ENCODE measurements at regions not wholly inside any gene's neighbourhood (a gene's known extent, or its start where the extent isn't known, plus 50 kb on each side); places are given as distances from the start of the nearest gene placed in this dataset.
"Not testable (repeated sequence)": the region's sequence is repeated elsewhere in the genome, so short reads cannot be mapped to it uniquely, and the experiment has no call there.

DNA sequence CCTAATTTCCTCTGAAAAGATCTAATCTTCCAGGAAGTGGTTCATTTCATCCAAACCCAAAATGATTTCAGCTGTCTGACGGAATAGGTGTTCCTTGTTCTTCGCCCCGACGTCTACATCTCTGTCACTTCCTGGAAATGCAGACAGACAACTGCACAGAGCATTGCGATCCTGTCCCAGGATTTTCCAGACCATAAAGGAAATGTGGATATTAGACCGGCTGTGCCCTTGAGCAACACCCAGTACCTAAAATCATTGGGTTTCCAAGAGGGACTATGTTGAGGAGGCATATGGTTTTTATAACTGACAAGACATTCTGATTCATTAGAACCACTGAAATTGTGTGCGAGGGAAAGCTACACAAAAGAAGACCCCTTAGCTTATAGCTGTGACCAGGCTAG lies 74.2 kb downstream of the MSX2 start:
- 0 to 89% (median 13%) methylated on average over 1 to 7 of the region's 7 CpGs; no CpG with 5 or more reads in 5 of the 10 experiments for WGBS, 10 experiments
- Histone ChIP-seq H3K27ac (no peak overlapping the region), H3K4me3 (no peak overlapping the region), H3K4me1 (replicated peaks in 1 of 2) (no peaks in the 10 kb centered on the region)
- in situ Hi-C loops (cut with MboI; ENCODE audit: low pct_unique_long_range_greater_than_20kb in 2 of 9, low sequenced_read_pairs in 9 of 9, unreplicated experiment in 9 of 9), result loop anchor here in 4 of 9 experiments (10.0 to 25.0 kb wide), 2 partner anchors 374 to 386 kb away; no protein-coding TSS in a partner anchor
- ATAC-seq (replicated peaks in 6 of 8), result peak in 1 of 8 experiments; percentile 55

DNA sequence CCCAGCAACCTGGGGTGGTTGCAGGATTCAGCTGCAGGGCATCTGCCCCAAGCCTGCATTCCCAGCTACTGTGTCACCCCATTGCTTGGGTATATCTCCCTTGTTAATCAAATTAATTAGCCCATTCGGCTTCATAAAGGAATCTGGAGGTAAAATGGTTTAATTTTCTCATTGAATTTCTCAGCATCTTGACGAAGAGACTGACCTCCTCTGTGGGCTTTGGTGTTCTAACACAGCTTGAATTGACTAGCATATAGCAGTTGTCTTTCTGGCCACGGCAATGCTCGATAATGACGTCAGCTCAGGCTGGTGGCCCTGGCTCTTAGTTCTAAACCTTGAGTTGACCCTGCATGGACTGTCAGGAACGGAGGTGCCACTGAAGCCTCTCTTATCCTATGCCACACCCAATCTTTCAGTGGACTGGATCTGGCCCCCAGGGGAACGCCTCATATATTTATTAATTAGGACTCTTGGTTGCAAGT lies 72.4 kb downstream of the MSX2 start:
- no peaks in the 10 kb centered on the region for H3K4me1 ChIP-seq (replicated peaks in 1 of 2)
- no peak for ATAC-seq (replicated peaks in 6 of 8)
- in situ Hi-C loops (cut with MboI; ENCODE audit: low pct_unique_long_range_greater_than_20kb in 2 of 9, low sequenced_read_pairs in 9 of 9, unreplicated experiment in 9 of 9), result loop anchor here in 4 of 9 experiments (10.0 to 25.0 kb wide), 2 partner anchors 372 to 384 kb away; no protein-coding TSS in a partner anchor
- no peak overlapping the region for H3K27ac ChIP-seq
- WGBS, 10 experiments, result 29 to 100% (median 95%) methylated on average over 2 to 6 of the region's 7 CpGs; no CpG with 5 or more reads in 4 of the 10 experiments
- H3K4me3 ChIP-seq, result no peak overlapping the region

DNA sequence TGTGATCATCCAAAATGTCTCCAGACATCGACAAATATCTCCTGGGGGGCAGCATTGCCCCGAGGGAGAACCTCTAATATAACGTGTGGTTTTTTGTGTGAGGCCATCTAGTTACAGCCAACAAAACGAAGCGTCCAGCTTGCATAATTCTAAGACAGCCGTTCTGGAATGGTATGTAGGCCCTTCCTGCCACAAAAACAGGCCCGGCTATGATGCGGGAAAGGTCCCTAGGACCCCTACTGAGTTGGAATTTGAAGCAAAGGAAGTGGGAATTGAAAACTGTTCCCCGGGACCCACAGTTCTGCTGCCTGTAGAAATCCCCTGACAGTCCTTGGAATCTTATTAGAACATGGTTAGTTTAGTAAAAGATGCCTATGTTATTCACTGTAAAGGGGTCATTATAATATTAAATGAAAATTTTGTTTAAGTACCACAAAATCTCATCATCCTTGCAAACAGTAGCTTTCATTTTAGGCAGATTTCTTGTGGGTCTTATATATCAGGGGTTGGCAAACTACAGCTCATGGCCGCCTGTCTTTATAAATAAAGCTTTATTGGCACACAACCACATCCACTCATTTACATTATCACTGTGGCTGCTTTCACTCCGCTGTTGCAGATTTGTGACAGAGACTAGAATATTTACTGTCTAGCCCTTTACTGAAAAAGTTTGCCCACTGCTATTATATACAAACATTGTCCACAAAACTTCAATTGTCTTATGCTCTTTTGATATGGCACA lies 70.7 kb downstream of the MSX2 start:
- no peak overlapping the region for H3K27ac ChIP-seq
- no peak overlapping the region for H3K4me3 ChIP-seq
- WGBS, 10 experiments, result 42 to 100% (median 94%) methylated on average over 1 to 5 of the region's 11 CpGs; no CpG with 5 or more reads in 2 of the 10 experiments
- H3K4me1 ChIP-seq (replicated peaks in 1 of 2), result no peaks in the 10 kb centered on the region
- in situ Hi-C loops (cut with MboI; ENCODE audit: low pct_unique_long_range_greater_than_20kb in 2 of 9, low sequenced_read_pairs in 9 of 9, unreplicated experiment in 9 of 9), result loop anchor here in 4 of 9 experiments (10.0 to 25.0 kb wide), 2 partner anchors 370 to 383 kb away; no protein-coding TSS in a partner anchor
- no peak for ATAC-seq (replicated peaks in 6 of 8)

DNA sequence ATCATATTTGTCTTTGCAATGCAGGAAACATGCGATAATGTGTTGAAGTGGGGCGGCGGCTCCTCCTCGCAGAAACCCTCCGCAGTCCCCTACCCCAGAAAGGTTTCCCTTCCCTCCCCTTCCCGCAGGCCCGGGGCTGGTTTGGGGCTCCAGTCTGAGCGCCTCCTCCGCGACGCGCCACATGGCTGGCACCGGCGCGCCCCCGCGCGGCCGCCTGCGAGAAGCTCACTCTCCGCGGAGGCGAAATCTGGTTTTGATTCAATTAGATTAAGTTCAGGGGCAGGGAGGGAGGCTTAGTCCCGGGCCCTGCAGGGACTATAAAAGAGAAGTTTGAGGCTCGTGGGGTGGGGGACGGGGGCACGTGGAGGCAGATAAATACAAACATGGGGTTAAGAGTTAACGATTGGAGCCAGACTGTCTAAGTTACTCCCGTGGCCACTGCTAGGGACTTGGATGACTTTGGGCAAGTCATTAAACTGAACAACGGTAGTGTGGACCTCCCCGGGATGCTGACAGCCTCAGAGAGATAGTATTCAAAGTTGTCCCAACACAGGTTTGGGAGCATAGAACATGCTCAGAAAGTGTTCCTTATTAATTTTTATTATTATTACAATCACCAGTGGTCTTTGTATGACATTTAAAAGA lies 69.4 kb downstream of the MSX2 start:
- WGBS, 10 experiments, result 0 to 46% (median 0%) methylated on average over 1 to 7 of the region's 31 CpGs; no CpG with 5 or more reads in 1 of the 10 experiments
- no peak overlapping the region for H3K27ac ChIP-seq
- in situ Hi-C loops (cut with MboI; ENCODE audit: low pct_unique_long_range_greater_than_20kb in 2 of 9, low sequenced_read_pairs in 9 of 9, unreplicated experiment in 9 of 9), result loop anchor here in 4 of 9 experiments (10.0 to 25.0 kb wide), 2 partner anchors 369 to 382 kb away; no protein-coding TSS in a partner anchor
- no peak overlapping the region for H3K4me3 ChIP-seq
- no peaks in the 10 kb centered on the region for H3K4me1 ChIP-seq (replicated peaks in 1 of 2)
- ATAC-seq (replicated peaks in 6 of 8), result peak; percentile 70 to 99 (median 82)

DNA sequence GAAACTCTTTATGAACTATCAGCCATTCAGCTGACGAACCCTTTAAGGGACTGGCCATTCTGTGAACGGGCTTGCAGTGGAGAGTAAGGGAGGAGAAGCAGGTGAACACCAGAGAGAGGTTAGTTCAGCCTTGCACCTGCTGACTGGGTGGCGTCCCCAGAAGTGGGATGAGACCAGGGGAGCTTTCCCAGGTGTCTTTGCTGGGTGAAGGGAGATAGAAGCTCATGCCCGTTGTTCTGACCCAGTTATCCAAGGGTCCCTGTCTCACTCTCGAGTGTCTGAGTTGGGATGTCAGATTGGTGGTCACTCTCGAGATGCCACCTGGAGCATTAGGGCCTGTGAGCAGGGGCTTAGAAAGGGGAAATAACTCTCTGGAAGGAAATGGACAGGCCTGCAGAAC lies 68.7 kb downstream of the MSX2 start:
- WGBS, 10 experiments, result 40 to 100% (median 82%) methylated on average over 1 to 4 of the region's 6 CpGs; no CpG with 5 or more reads in 2 of the 10 experiments
- Histone ChIP-seq H3K4me3 (no peak overlapping the region), H3K4me1 (replicated peaks in 1 of 2) (no peaks in the 10 kb centered on the region), H3K27ac (no peak overlapping the region)
- ATAC-seq (replicated peaks in 6 of 8), result no peak
- in situ Hi-C loops (cut with MboI; ENCODE audit: low pct_unique_long_range_greater_than_20kb in 2 of 9, low sequenced_read_pairs in 9 of 9, unreplicated experiment in 9 of 9), result loop anchor here in 4 of 9 experiments (10.0 to 25.0 kb wide), 2 partner anchors 368 to 381 kb away; no protein-coding TSS in a partner anchor

DNA sequence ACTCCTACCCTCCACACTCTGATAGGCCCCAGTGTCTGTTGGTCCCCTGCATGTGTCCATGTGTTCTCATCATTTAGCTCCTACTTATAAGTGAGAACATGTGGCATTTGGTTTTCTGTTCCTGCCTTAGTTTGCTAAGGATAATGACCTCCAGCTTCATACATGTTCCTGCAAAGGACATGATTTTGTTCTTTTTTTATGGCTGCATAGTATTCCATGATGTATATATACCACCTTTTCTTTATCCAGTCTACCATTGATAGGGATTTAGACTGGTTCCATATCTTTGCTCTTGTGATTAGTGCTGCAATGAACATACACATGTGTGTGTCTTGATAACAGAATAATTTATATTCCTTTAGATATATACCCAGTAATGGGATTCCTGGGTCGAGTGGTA lies 67.9 kb downstream of the MSX2 start:
- not testable (repeated sequence) for H3K27ac ChIP-seq; ATAC-seq (replicated peaks in 6 of 8); H3K4me3 ChIP-seq; H3K4me1 ChIP-seq (replicated peaks in 1 of 2)
- WGBS, 10 experiments, result 8 to 91% (median 60%) methylated on average over 1 of the region's 1 CpG; no CpG with 5 or more reads in 3 of the 10 experiments
- in situ Hi-C loops (cut with MboI; ENCODE audit: low pct_unique_long_range_greater_than_20kb in 2 of 9, low sequenced_read_pairs in 9 of 9, unreplicated experiment in 9 of 9), result loop anchor here in 4 of 9 experiments (10.0 to 25.0 kb wide), 2 partner anchors 367 to 380 kb away; no protein-coding TSS in a partner anchor

DNA sequence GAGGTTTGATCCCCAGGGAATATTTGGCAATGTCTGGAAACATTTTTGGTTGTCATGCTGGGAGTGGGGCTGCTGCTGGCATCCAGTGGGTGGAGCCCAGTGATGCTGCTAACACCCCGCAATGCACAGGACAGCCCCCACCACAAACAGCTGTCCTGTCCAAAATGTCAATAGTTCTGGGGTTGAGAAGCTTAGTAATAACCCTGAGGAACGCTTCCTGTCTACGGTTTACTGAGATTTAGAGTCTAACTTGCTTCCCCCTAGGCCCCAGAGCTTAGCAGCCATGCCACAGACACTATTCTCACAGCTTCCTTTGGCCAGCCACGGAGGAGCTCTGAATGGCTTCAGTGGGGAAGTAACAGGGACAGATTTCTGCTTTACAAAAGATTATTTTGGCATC lies 66.5 kb downstream of the MSX2 start:
- 20 to 100% (median 80%) methylated on average over 1 to 4 of the region's 4 CpGs; no CpG with 5 or more reads in 5 of the 10 experiments for WGBS, 10 experiments
- Histone ChIP-seq H3K4me1 (replicated peaks in 1 of 2) (no peaks in the 10 kb centered on the region), H3K4me3 (no peak overlapping the region), H3K27ac (no peak overlapping the region)
- no peak for ATAC-seq (replicated peaks in 6 of 8)
- in situ Hi-C loops (cut with MboI; ENCODE audit: low pct_unique_long_range_greater_than_20kb in 2 of 9, low sequenced_read_pairs in 9 of 9, unreplicated experiment in 9 of 9), result loop anchor here in 4 of 9 experiments (10.0 to 25.0 kb wide), 2 partner anchors 366 to 379 kb away; no protein-coding TSS in a partner anchor

DNA sequence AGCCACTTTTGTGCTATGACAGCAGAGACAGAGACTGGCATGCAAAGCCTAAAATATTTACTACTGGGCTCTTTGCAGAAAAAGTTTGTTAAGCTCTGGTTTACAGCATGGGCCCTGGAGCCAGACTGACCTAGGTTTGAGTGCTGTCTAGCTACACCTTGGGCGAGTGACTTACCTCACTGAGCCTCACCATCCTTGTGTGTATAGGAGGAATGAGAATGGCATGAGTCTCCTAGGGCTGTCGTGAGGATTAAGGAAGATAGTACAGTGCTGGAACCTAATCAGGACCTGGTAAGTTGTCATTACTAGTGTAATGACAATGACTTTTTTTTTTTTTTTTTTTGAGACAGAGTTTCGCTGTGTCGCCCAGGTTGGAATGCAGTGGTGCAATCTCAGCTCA lies 65.2 kb downstream of the MSX2 start:
- in situ Hi-C loops (cut with MboI; ENCODE audit: low pct_unique_long_range_greater_than_20kb in 2 of 9, low sequenced_read_pairs in 9 of 9, unreplicated experiment in 9 of 9), result loop anchor here in 3 of 9 experiments (25.0 kb wide), 1 partner anchor 377 kb away; no protein-coding TSS in a partner anchor
- Histone ChIP-seq H3K27ac (no peak overlapping the region), H3K4me3 (no peak overlapping the region), H3K4me1 (replicated peaks in 1 of 2) (no peaks in the 10 kb centered on the region)
- 25 to 100% (median 67%) methylated on average over 1 to 3 of the region's 4 CpGs; no CpG with 5 or more reads in 5 of the 10 experiments for WGBS, 10 experiments
- no peak for ATAC-seq (replicated peaks in 6 of 8)

DNA sequence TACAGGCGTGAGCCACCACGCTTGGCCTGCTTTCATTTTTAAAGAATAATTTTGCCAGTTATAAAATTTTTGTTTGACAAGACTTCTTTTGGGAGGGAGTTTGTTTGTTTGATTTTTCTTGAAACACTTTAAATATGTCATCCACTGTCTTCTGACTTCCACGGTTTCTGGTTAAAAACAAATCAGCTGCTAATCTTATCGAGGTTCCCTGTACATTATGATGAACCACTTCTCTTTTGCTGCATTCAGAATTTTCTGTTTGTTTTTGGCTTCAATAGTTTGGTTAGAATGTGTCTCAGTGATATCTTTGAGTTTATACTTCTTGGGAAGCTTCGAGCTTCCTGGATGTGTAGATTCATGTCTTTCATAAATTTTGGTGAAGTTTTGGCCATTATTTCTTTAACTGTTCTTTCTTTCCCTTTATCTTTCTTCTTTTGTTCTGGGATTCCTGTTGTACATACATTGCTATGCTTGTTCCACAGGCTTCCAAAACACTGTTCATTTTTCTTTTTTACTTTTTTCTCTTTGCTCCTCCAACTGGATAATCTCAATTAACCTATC lies 60.8 kb downstream of the MSX2 start:
- ATAC-seq (replicated peaks in 6 of 8), result no peak
- Histone ChIP-seq H3K4me1 (replicated peaks in 1 of 2) (no peaks in the 10 kb centered on the region), H3K4me3 (no peak overlapping the region), H3K27ac (no peak overlapping the region)
- in situ Hi-C loops (cut with MboI; ENCODE audit: low pct_unique_long_range_greater_than_20kb in 2 of 9, low sequenced_read_pairs in 9 of 9, unreplicated experiment in 9 of 9), result loop anchor here in 3 of 9 experiments (25.0 kb wide), 1 partner anchor 373 kb away; no protein-coding TSS in a partner anchor
- WGBS, 10 experiments, result 3 to 100% (median 77%) methylated on average over 1 to 5 of the region's 5 CpGs

All from motor neuron (in vitro differentiated cells).